OCI-LY1 (cell line): ENCODE measurements at regions not wholly inside any gene's neighbourhood (a gene's known extent, or its start where the extent isn't known, plus 50 kb on each side); places are given as distances from the start of the nearest gene placed in this dataset.

Experiments
- H2AFZ ChIP-seq: fragments of 200-600 bp; sonication (generic), shearing (Covaris generic); 2 replicates; pipeline ENCODE4 v1.6.0; 2014; ENCODE audit warnings: antibody characterized with exemption, mild to moderate bottlenecking, low read length
- H3F3A ChIP-seq: fragments of 200-600 bp; sonication (generic), shearing (Covaris generic); 2 replicates; pipeline ENCODE4 v1.6.0; 2014; ENCODE audit warnings: mild to moderate bottlenecking, antibody characterized with exemption, low read length, moderate library complexity; ENCODE audit not compliant: insufficient read depth
- H3K27ac ChIP-seq: fragments of 200-600 bp; sonication (generic); 2 replicates; pipeline ENCODE4 v1.5.1; 2014; ENCODE audit warnings: low read length, mixed run types, mild to moderate bottlenecking, low read depth; ENCODE audit not compliant: poor library complexity, severe bottlenecking
- H3K27me3 ChIP-seq: fragments of 200-600 bp; sonication (generic); 2 replicates; pipeline ENCODE4 v1.6.0; 2014; ENCODE audit warnings: antibody characterized with exemption, mild to moderate bottlenecking, low read length, moderate library complexity; ENCODE audit not compliant: insufficient read depth
- H3K36me3 ChIP-seq: fragments of 200-600 bp; sonication (generic); 2 replicates; pipeline ENCODE4 v1.6.1; 2014; ENCODE audit warnings: mild to moderate bottlenecking, antibody characterized with exemption, low read length, moderate library complexity, mixed read lengths; ENCODE audit not compliant: insufficient read depth
- H3K4me1 ChIP-seq: fragments of 200-600 bp; sonication (generic); 2 replicates; pipeline ENCODE4 v1.5.1; 2014; ENCODE audit warnings: mild to moderate bottlenecking, low read length, moderate library complexity; ENCODE audit not compliant: insufficient read depth, severe bottlenecking
- H3K4me2 ChIP-seq: fragments of 200-600 bp; sonication (generic), shearing (Covaris generic); 2 replicates; pipeline ENCODE4 v1.6.1; 2014; ENCODE audit warnings: low read length
- H3K4me3 ChIP-seq: fragments of 200-600 bp; sonication (generic); 2 replicates; pipeline ENCODE4 v1.5.1; 2014; ENCODE audit warnings: low read length, low read depth, mild to moderate bottlenecking, mixed read lengths; ENCODE audit not compliant: poor library complexity, severe bottlenecking
- H3K79me2 ChIP-seq: fragments of 200-600 bp; shearing (Covaris generic); 2 replicates; pipeline ENCODE4 v1.6.1; 2016; ENCODE audit warnings: mixed run types, low read length, mixed read lengths; ENCODE audit not compliant: insufficient read depth
- H3K9ac ChIP-seq: fragments of 200-600 bp; sonication (generic), shearing (Covaris generic); 2 replicates; pipeline ENCODE4 v1.6.1; 2014; ENCODE audit warnings: mild to moderate bottlenecking, low read length, mixed read lengths
- H3K9me2 ChIP-seq: fragments of 200-600 bp; sonication (generic), shearing (Covaris generic); 2 replicates; pipeline ENCODE4 v1.6.1; 2014; ENCODE audit warnings: low read depth, mild to moderate bottlenecking, low read length, mixed read lengths
- H3K9me3 ChIP-seq: fragments of 200-600 bp; shearing (Covaris generic); 2 replicates; pipeline ENCODE4 v1.6.1; 2014; ENCODE audit warnings: low read length, mixed read lengths
- H4K20me1 ChIP-seq: fragments of 200-600 bp; sonication (generic), shearing (Covaris generic); 2 replicates; pipeline ENCODE4 v1.6.0; 2016; ENCODE audit warnings: mild to moderate bottlenecking, low read length; ENCODE audit not compliant: insufficient read depth
- EZH2 ChIP-seq: fragments of 200-600 bp; sonication (generic), shearing (Covaris generic); IDR thresholded peaks from 2 replicates; pipeline ENCODE4 v1.8.0; 2017; ENCODE audit warnings: borderline replicate concordance, mixed run types, mild to moderate bottlenecking, antibody characterized with exemption, low read length, moderate library complexity, mixed read lengths
- TF ChIP-seq, protein P1 (sequence below): fragments of 200-600 bp; sonication (generic), shearing (Covaris generic); IDR thresholded peaks from 2 replicates; pipeline ENCODE4 v1.5.1; 2017; ENCODE audit warnings: mild to moderate bottlenecking, antibody characterized with exemption, low read length, moderate library complexity, mixed read lengths

DNA sequence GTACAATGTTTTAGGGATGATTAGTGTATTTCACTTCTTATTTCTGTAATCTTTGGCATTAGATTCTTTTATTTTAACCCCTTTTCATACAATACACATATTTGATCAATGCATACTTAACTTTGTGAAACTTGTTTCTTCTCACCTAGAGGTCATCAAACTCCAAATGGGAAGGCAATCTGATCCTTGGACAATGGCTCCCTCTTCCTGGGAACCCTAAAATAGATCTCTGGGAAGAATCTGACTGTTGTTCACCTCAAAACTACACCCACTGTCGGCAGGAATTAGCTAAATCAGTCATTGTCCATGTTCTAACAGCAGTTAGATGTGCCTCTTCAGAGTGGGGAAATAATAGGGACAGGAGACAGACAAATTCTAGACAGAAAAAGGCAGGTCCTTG lies 707.4 kb upstream of the CHORDC1 start:
- H3K4me2 ChIP-seq, result no peak overlapping the region
- no peaks in the 10 kb centered on the region for H3K9me2 ChIP-seq
- no peak for TF ChIP-seq EZH2
- TF ChIP-seq, protein P1, sequence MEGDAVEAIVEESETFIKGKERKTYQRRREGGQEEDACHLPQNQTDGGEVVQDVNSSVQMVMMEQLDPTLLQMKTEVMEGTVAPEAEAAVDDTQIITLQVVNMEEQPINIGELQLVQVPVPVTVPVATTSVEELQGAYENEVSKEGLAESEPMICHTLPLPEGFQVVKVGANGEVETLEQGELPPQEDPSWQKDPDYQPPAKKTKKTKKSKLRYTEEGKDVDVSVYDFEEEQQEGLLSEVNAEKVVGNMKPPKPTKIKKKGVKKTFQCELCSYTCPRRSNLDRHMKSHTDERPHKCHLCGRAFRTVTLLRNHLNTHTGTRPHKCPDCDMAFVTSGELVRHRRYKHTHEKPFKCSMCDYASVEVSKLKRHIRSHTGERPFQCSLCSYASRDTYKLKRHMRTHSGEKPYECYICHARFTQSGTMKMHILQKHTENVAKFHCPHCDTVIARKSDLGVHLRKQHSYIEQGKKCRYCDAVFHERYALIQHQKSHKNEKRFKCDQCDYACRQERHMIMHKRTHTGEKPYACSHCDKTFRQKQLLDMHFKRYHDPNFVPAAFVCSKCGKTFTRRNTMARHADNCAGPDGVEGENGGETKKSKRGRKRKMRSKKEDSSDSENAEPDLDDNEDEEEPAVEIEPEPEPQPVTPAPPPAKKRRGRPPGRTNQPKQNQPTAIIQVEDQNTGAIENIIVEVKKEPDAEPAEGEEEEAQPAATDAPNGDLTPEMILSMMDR, result no peak
- no peak overlapping the region for H3K9ac ChIP-seq
- H3K9me3 ChIP-seq, result no peaks in the 10 kb centered on the region
- H3F3A ChIP-seq, result no peaks in the 10 kb centered on the region
- H2AFZ ChIP-seq, result no peak overlapping the region
- no peaks in the 10 kb centered on the region for H3K79me2 ChIP-seq
- no peaks in the 10 kb centered on the region for H3K4me1 ChIP-seq
- H3K27ac ChIP-seq, result no peak overlapping the region
- H3K27me3 ChIP-seq, result no peaks in the 10 kb centered on the region
- H4K20me1 ChIP-seq, result no peaks in the 10 kb centered on the region
- no peak overlapping the region for H3K4me3 ChIP-seq
- no peaks in the 10 kb centered on the region for H3K36me3 ChIP-seq

DNA sequence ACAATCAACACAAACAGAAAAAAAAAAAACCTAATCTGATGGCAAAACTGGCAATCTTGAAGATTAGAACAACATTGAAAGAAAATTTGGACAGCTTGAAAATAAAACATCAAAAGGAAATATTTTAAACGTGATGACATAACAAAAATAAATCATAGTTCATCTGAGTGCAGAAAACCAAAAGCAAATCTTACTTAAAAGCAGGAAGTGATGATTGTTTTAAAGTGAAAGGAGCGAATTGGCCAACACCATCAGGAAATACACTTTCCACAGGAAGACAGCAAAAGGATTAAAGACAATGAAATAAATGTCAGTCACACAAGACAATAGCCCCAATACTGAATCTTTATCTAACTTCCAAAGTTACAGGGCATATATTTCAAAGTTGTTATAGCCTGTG lies 696.5 kb upstream of the CHORDC1 start:
- no peaks in the 10 kb centered on the region for H3K4me1 ChIP-seq
- H3K9ac ChIP-seq, result no peak overlapping the region
- H3K4me2 ChIP-seq, result no peak overlapping the region
- no peak overlapping the region for H2AFZ ChIP-seq
- no peaks in the 10 kb centered on the region for H3K9me3 ChIP-seq
- H3K27ac ChIP-seq, result no peak overlapping the region
- no peaks in the 10 kb centered on the region for H3K79me2 ChIP-seq
- no peaks in the 10 kb centered on the region for H3K27me3 ChIP-seq
- no peaks in the 10 kb centered on the region for H3K36me3 ChIP-seq
- TF ChIP-seq, protein P1, result no peak
- TF ChIP-seq EZH2, result no peak
- H3F3A ChIP-seq, result no peaks in the 10 kb centered on the region
- H3K4me3 ChIP-seq, result no peak overlapping the region
- no peaks in the 10 kb centered on the region for H4K20me1 ChIP-seq
- H3K9me2 ChIP-seq, result no peaks in the 10 kb centered on the region

DNA sequence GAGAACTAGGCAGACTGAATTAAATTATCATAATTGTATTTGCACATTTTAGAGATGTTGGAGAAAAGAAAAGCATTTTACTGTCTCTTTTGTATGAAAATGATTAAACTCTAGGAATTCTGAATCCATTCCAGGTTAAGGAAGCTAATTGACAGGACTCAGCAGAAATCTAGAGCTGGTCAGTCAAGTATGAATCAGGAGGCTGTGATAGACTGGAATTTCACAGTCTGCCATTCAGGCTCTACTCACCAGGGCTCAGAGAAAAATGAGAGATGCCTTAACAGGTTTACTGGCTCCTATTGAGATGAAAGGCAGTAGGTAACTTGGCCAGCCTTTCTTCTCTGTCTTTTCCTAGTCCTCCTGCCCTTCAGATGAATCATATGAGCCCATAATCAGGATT lies 693.9 kb upstream of the CHORDC1 start:
- Histone ChIP-seq H3K36me3 (no peaks in the 10 kb centered on the region), H3F3A (no peaks in the 10 kb centered on the region), H3K4me3 (no peak overlapping the region), H3K9ac (no peak overlapping the region), H3K79me2 (no peaks in the 10 kb centered on the region), H3K27me3 (no peaks in the 10 kb centered on the region), H4K20me1 (no peaks in the 10 kb centered on the region), H3K27ac (no peak overlapping the region), H3K4me2 (no peak overlapping the region), H3K4me1 (no peaks in the 10 kb centered on the region), H2AFZ (no peak overlapping the region), H3K9me3 (no peaks in the 10 kb centered on the region), H3K9me2 (no peaks in the 10 kb centered on the region)
- TF ChIP-seq, protein P1, result no peak
- TF ChIP-seq EZH2, result no peak
